Vagina (tissue), 2 donors: ENCODE measurements at regions not wholly inside any gene's neighbourhood (a gene's known extent, or its start where the extent isn't known, plus 50 kb on each side); places are given as distances from the start of the nearest gene placed in this dataset.

Experiments
- POLR2A ChIP-seq, 2 donors: fragments of 450-650 bp; IDR thresholded peaks; one replicate each; pipeline ENCODE4 v1.6.1; 2017; ENCODE audit warnings: antibody characterized with exemption in 2 of 2, mild to moderate bottlenecking in 2 of 2, moderate library complexity in 2 of 2
- POLR2AphosphoS5 ChIP-seq, 2 donors: sonication (generic); formaldehyde crosslinking; IDR thresholded peaks; one replicate each; pipeline ENCODE4 v1.9.0; 2017; ENCODE audit warnings: antibody characterized with exemption in 2 of 2, mild to moderate bottlenecking in 2 of 2, low read depth in 1 of 2; ENCODE audit not compliant: insufficient read depth in 1 of 2
- TF ChIP-seq, protein P1 (sequence below), 3 experiments: fragments of 450-650 bp in 2 of 3; fragments of 200-600 bp in 1 of 3; sonication (generic) in 1 of 3; IDR thresholded peaks; one replicate each; pipeline ENCODE4 v1.5.1; 2017 to 2019; ENCODE audit warnings: antibody characterized with exemption in 3 of 3, mild to moderate bottlenecking in 2 of 3, moderate library complexity in 2 of 3

DNA sequence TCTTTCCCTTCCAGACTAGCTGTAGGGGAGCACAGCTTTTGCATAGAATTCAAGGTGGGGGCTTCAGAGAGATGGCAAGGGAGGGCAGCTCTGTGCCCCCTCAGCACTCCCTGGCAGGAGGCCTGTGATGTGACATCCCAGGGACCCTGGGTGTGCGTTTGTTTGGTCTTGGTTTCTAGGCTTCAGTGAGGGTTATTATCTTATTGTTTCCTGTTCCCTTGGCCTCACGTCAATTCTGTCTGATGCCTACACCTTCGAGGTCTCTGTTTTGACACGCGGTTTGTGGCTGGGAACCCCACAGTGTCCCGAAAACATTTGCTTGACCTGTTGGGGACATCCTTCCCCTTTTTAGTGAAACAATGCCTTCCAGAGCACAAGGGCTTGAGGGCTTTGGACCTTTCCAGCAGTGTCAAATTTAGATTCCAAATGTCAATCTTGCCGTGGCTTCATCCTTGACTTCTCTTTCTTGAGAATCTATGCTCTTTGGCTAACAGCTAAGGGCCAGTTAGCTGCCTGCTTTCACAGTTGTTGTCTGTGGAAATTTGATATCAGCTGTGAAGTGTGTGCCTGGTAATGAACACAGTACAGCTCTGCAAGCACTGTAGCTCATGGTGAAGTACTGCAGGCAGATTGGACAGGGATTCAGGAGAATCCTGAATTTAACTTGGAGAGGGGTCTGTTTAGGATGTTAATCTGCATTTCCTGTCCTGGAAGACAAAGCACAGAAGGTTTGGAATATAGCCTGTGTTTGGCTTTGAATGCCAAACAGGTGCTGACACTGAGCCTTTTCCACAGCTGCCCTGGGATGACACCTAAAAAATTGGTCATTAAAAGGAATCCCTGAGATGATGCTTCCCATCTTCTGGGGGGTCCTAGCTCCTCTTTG lies 108.2 kb upstream of the CXCR4 start:
- TF ChIP-seq, protein P1, sequence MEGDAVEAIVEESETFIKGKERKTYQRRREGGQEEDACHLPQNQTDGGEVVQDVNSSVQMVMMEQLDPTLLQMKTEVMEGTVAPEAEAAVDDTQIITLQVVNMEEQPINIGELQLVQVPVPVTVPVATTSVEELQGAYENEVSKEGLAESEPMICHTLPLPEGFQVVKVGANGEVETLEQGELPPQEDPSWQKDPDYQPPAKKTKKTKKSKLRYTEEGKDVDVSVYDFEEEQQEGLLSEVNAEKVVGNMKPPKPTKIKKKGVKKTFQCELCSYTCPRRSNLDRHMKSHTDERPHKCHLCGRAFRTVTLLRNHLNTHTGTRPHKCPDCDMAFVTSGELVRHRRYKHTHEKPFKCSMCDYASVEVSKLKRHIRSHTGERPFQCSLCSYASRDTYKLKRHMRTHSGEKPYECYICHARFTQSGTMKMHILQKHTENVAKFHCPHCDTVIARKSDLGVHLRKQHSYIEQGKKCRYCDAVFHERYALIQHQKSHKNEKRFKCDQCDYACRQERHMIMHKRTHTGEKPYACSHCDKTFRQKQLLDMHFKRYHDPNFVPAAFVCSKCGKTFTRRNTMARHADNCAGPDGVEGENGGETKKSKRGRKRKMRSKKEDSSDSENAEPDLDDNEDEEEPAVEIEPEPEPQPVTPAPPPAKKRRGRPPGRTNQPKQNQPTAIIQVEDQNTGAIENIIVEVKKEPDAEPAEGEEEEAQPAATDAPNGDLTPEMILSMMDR (IDR thresholded peaks at IDR 0.05), result no peak
- TF ChIP-seq POLR2A (IDR thresholded peaks at IDR 0.05) (no peak), POLR2AphosphoS5 (IDR thresholded peaks at IDR 0.05; ENCODE audit: insufficient read depth in 1 of 2, low read depth in 1 of 2) (no peak)
